ENCODE measurements at regions not wholly inside any gene's neighbourhood (a gene's known extent, or its start where the extent isn't known, plus 50 kb on each side); places are given as distances from the start of the nearest gene placed in this dataset.

DNA sequence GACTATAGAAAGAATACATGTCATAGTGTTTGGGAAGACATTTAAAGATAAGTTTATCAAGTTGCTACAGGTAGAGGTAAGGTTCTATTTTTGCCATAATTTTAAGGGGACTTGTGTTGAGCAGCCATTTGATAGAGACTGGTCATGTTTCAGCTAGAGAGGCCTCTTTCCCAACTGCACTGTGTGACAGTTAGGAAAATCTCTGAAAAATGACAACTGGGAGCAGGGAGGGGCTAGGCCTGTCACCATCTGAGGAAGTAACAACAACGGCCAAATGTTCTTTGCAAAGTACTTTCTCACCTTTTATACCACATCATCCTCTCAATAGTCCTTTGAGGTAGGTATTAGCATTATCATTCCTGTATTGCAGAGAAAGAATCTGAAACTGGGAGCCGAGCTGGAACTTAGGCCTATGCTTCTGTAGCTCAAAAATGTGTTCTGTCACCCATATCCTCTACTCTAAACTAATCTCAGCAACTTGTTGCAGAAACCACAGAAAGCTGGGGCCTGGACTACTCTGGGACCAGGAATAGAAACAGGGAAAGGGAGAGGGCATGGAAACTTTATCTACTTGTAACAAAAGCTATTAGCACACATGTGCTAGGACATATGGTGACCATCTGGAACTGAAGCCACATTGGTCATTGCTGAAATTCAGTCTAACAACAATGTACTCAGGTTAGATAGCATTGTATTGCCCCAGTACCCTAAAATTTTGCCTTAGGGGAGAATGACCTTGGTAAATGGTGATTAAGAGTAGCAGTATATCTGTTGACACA lies 198.9 kb downstream of the MID1IP1 start:
- H2BK5ac ChIP-seq (ENCODE audit: insufficient read length, low read length), result no peak overlapping the region
- TF ChIP-seq, protein P1, sequence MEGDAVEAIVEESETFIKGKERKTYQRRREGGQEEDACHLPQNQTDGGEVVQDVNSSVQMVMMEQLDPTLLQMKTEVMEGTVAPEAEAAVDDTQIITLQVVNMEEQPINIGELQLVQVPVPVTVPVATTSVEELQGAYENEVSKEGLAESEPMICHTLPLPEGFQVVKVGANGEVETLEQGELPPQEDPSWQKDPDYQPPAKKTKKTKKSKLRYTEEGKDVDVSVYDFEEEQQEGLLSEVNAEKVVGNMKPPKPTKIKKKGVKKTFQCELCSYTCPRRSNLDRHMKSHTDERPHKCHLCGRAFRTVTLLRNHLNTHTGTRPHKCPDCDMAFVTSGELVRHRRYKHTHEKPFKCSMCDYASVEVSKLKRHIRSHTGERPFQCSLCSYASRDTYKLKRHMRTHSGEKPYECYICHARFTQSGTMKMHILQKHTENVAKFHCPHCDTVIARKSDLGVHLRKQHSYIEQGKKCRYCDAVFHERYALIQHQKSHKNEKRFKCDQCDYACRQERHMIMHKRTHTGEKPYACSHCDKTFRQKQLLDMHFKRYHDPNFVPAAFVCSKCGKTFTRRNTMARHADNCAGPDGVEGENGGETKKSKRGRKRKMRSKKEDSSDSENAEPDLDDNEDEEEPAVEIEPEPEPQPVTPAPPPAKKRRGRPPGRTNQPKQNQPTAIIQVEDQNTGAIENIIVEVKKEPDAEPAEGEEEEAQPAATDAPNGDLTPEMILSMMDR (conservative IDR thresholded peaks at IDR 0.05), result no peak
- no peak overlapping the region for H2BK120ac ChIP-seq (ENCODE audit: low read depth, low read length, poor library complexity, severe bottlenecking)
- Mint-ChIP-seq H3K36me3 (ENCODE audit: insufficient read depth in 1 of 3, low read depth in 3 of 3) (peaks cover 0 to 2% (median 0%) of the 10 kb centered on the region in 3 experiments; a peak in 2 of 7 replicates), H3K9me3 (peaks cover 51 to 68% of the 10 kb centered on the region in 2 experiments), H3K27ac (no peak overlapping the region), H3K4me1 (no peaks in the 10 kb centered on the region), H3K27me3 (ENCODE audit: low read depth) (no peaks in the 10 kb centered on the region), H3K4me3 (no peak overlapping the region)
- H3K4me2 ChIP-seq (ENCODE audit: insufficient read depth, insufficient read length, low read length), result no peak overlapping the region
- no peak overlapping the region for H3K27ac ChIP-seq (ENCODE audit: insufficient read length, low read depth, low read length)
- H3K9ac ChIP-seq (ENCODE audit: extremely low read depth, insufficient read length, low read length), result no peak overlapping the region
- H4K91ac ChIP-seq (ENCODE audit: insufficient read length, low read depth, low read length), result no peak overlapping the region
- H3K79me2 ChIP-seq (ENCODE audit: insufficient read depth, low read length), result no peaks in the 10 kb centered on the region
- DNase-seq, result no peak
- H3K56ac ChIP-seq (ENCODE audit: insufficient read length, low read depth, low read length), result no peak overlapping the region
- no peak overlapping the region for H2BK20ac ChIP-seq (ENCODE audit: low read depth, low read length, poor library complexity, severe bottlenecking)
- H2AK5ac ChIP-seq (ENCODE audit: insufficient read length, low read length), result no peak overlapping the region
- H3K9me3 ChIP-seq (ENCODE audit: control insufficient read depth, low read depth, low read length), result no peaks in the 10 kb centered on the region
- H3K4ac ChIP-seq (ENCODE audit: low read depth, low read length), result no peak overlapping the region
- no peak overlapping the region for H2BK15ac ChIP-seq (ENCODE audit: low read depth, low read length)
- H2AFZ ChIP-seq (ENCODE audit: low read length), result no peak overlapping the region
- H3K23ac ChIP-seq (ENCODE audit: insufficient read length, low read depth, low read length), result no peak overlapping the region
- no peak overlapping the region for H3K18ac ChIP-seq (ENCODE audit: insufficient read length, low read depth, low read length)
- no CpG with 5 or more reads among the region's 2 CpGs for WGBS (ENCODE audit: extremely low coverage, insufficient read length, low lambda C conversion rate)
- H3K14ac ChIP-seq (ENCODE audit: insufficient read depth, low read length), result no peak overlapping the region
- H2BK12ac ChIP-seq (ENCODE audit: insufficient read length, low read depth, low read length), result no peak overlapping the region
- H4K8ac ChIP-seq (replicated peaks; ENCODE audit: insufficient read length, low read depth, low read length), result no peak overlapping the region
- H3K23me2 ChIP-seq (ENCODE audit: insufficient read length, low read depth, low read length, poor library complexity, severe bottlenecking), result no peaks in the 10 kb centered on the region
- no peak overlapping the region for H4K5ac ChIP-seq (ENCODE audit: insufficient read length, low read depth, low read length)
- no peaks in the 10 kb centered on the region for H3K4me1 ChIP-seq (ENCODE audit: insufficient read depth, low read length)
- no peaks in the 10 kb centered on the region for H4K20me1 ChIP-seq (ENCODE audit: control insufficient read depth, insufficient read depth, insufficient read length)
- no peaks in the 10 kb centered on the region; the same call in 1 of the 2 replicates for H3K27me3 ChIP-seq (ENCODE audit: insufficient read depth, low read length)
- H3K79me1 ChIP-seq (ENCODE audit: insufficient read depth, low read depth, low read length, poor library complexity, severe bottlenecking), result no peaks in the 10 kb centered on the region
- no peak overlapping the region for H3T11ph ChIP-seq (ENCODE audit: low read length)

All from H9 (cell line).